ENCODE measurements at regions not wholly inside any gene's neighbourhood (a gene's known extent, or its start where the extent isn't known, plus 50 kb on each side); places are given as distances from the start of the nearest gene placed in this dataset.

GRCh38 chr7:132733860-132734259 lies 157.6 kb upstream of the PLXNA4 start:
- no peak for DNase-seq

GRCh38 chr7:132732321-132732865 lies 156.1 kb upstream of the PLXNA4 start:
- DNase-seq: no peak

- no peak for DNase-seq
These were observed 153.8 kb upstream of the PLXNA4 start for GRCh38 chr7:132730105-132730504.

- no peak for DNase-seq
These were observed 147.3 kb upstream of the PLXNA4 start for GRCh38 chr7:132723506-132724081.

GRCh38 chr7:132720835-132721234 lies 144.6 kb upstream of the PLXNA4 start:
- no peak for DNase-seq

GRCh38 chr7:132713893-132714292 lies 137.6 kb upstream of the PLXNA4 start:
- DNase-seq: no peak

- no peak for DNase-seq
These were observed 133.8 kb upstream of the PLXNA4 start for GRCh38 chr7:132709971-132710567.

- DNase-seq: no peak
These were observed 132.2 kb upstream of the PLXNA4 start for GRCh38 chr7:132708470-132708869.

GRCh38 chr7:132705146-132705545 lies 128.9 kb upstream of the PLXNA4 start:
- DNase-seq: no peak

GRCh38 chr7:132703742-132704141 lies 127.5 kb upstream of the PLXNA4 start:
- DNase-seq: no peak

GRCh38 chr7:132697003-132697402 lies 120.7 kb upstream of the PLXNA4 start:
- no peak for DNase-seq

- DNase-seq: no peak
These were observed 120.1 kb upstream of the PLXNA4 start for GRCh38 chr7:132696332-132696731.

- DNase-seq: no peak
These were observed 114.9 kb upstream of the PLXNA4 start for GRCh38 chr7:132691201-132691600.

- no peak for DNase-seq
These were observed 113.9 kb upstream of the PLXNA4 start for GRCh38 chr7:132690174-132690573.

GRCh38 chr7:132687981-132688383 lies 111.7 kb upstream of the PLXNA4 start:
- no peak for DNase-seq

- no peak for DNase-seq
These were observed 110.7 kb upstream of the PLXNA4 start for GRCh38 chr7:132687016-132687415.

- DNase-seq: no peak
These were observed 109.0 kb upstream of the PLXNA4 start for GRCh38 chr7:132685277-132685676.

GRCh38 chr7:132683896-132684690 lies 107.8 kb upstream of the PLXNA4 start:
- no peak for DNase-seq

GRCh38 chr7:132681951-132682350 lies 105.7 kb upstream of the PLXNA4 start:
- no peak for DNase-seq

- no peak for DNase-seq
These were observed 104.3 kb upstream of the PLXNA4 start for GRCh38 chr7:132680590-132680989.

GRCh38 chr7:132678656-132679055 lies 102.4 kb upstream of the PLXNA4 start:
- DNase-seq: no peak

- DNase-seq: no peak
These were observed 101.6 kb upstream of the PLXNA4 start for GRCh38 chr7:132677918-132678317.

GRCh38 chr7:132672200-132672990 lies 96.1 kb upstream of the PLXNA4 start:
- no peak for DNase-seq

All from DMS 273 treated with DMSO at 0.1 percent for 48 hours (cell line).